PC-3 (cell line): ENCODE measurements at regions not wholly inside any gene's neighbourhood (a gene's known extent, or its start where the extent isn't known, plus 50 kb on each side); places are given as distances from the start of the nearest gene placed in this dataset.

Experiments
- EZH2 ChIP-seq: fragments of 300-600 bp; sonication (generic); IDR thresholded peaks from one replicate; pipeline ENCODE4 v1.6.1; 2017; ENCODE audit warnings: antibody characterized with exemption, mild to moderate bottlenecking, low read length; ENCODE audit not compliant: unreplicated experiment
- EZH2phosphoT487 ChIP-seq: fragments of 300-600 bp; sonication (generic); IDR thresholded peaks from 2 replicates; pipeline ENCODE4 v1.6.1; 2018; ENCODE audit warnings: mild to moderate bottlenecking, antibody characterized with exemption, low read length, borderline replicate concordance
- TF ChIP-seq, protein P1 (sequence below): fragments of 300-600 bp; sonication (generic); conservative IDR thresholded peaks from 2 replicates; pipeline ENCODE4 v1.5.1; 2017; ENCODE audit warnings: antibody characterized with exemption, low read depth, mild to moderate bottlenecking, low read length

DNA sequence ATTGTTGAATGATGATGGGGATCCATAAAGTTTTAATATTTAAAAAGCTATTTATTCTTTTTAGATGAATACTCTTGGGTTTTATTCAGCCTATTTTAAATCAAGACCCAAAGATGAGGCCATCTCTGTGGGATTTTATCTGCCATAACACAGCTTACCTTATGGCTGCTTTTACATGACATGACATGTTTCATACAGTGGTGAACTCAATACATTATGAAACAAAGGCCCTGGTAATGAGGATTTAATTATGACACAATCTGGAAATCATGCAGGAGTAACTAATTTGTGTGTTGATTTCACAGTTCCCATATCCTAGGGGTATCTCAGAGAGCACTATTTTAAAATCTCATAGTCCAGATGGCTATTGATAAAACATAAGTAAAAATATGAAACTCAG is 661.8 kb upstream of the FZD8 start:
- TF ChIP-seq EZH2 (no peak), EZH2phosphoT487 (no peak)
- TF ChIP-seq, protein P1, sequence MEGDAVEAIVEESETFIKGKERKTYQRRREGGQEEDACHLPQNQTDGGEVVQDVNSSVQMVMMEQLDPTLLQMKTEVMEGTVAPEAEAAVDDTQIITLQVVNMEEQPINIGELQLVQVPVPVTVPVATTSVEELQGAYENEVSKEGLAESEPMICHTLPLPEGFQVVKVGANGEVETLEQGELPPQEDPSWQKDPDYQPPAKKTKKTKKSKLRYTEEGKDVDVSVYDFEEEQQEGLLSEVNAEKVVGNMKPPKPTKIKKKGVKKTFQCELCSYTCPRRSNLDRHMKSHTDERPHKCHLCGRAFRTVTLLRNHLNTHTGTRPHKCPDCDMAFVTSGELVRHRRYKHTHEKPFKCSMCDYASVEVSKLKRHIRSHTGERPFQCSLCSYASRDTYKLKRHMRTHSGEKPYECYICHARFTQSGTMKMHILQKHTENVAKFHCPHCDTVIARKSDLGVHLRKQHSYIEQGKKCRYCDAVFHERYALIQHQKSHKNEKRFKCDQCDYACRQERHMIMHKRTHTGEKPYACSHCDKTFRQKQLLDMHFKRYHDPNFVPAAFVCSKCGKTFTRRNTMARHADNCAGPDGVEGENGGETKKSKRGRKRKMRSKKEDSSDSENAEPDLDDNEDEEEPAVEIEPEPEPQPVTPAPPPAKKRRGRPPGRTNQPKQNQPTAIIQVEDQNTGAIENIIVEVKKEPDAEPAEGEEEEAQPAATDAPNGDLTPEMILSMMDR: no peak
